K562 (cell line): ENCODE measurements at regions not wholly inside any gene's neighbourhood (a gene's known extent, or its start where the extent isn't known, plus 50 kb on each side); places are given as distances from the start of the nearest gene placed in this dataset.

Source experiments
- YY1 ChIP-seq, 3 experiments: IDR thresholded peaks; 2 replicates each; pipeline ENCODE4 v1.6.1; 2011; ENCODE audit warnings: low read length in 2 of 3, mild to moderate bottlenecking in 2 of 3, moderate library complexity in 2 of 3, borderline replicate concordance in 1 of 3, control low read depth in 1 of 3, low read depth in 1 of 3; ENCODE audit not compliant: insufficient read depth in 3 of 3, insufficient replicate concordance in 2 of 3, control insufficient read depth in 1 of 3, insufficient read length in 1 of 3; ENCODE audit errors: extremely low read depth in 1 of 3
- TF ChIP-seq, protein P1 (sequence below), 2 experiments: fragments of 450-650 bp in 1 of 2; IDR thresholded peaks; 2 replicates each; pipeline ENCODE4 v1.6.1; 2011 to 2017; ENCODE audit warnings: low read depth in 2 of 2, antibody characterized with exemption in 1 of 2, borderline replicate concordance in 1 of 2, low read length in 1 of 2, mild to moderate bottlenecking in 1 of 2, mixed read lengths in 1 of 2; ENCODE audit not compliant: control insufficient read depth in 1 of 2
- TF ChIP-seq, protein P2 (sequence below), 3 experiments: IDR thresholded peaks in 2 of 3; conservative IDR thresholded peaks in 1 of 3; 2 replicates each; pipeline ENCODE4 v1.5.1; 2011 to 2012; ENCODE audit warnings: low read length in 3 of 3, mild to moderate bottlenecking in 3 of 3, control low read depth in 2 of 3, improper control_type of control experiment in 1 of 3, inconsistent platforms in 1 of 3, low read depth in 1 of 3, mixed read lengths in 1 of 3, moderate library complexity in 1 of 3; ENCODE audit not compliant: insufficient read depth in 2 of 3
- TF ChIP-seq, protein P3 (sequence below): sonication (generic); formaldehyde crosslinking; IDR thresholded peaks from 2 replicates; pipeline ENCODE4 v1.8.1; 2023; ENCODE audit warnings: mild to moderate bottlenecking, missing genetic modification reagents
- TF ChIP-seq, protein P4 (sequence below): sonication (generic); formaldehyde crosslinking; IDR thresholded peaks from 2 replicates; pipeline ENCODE4 v1.9.0; 2022; ENCODE audit warnings: mild to moderate bottlenecking, missing genetic modification reagents
- TF ChIP-seq, protein P5 (sequence below): fragments of 250-450 bp; sonication (Bioruptor Pico); IDR thresholded peaks from 2 replicates; pipeline ENCODE4 v1.4.0; 2020; ENCODE audit warnings: mild to moderate bottlenecking, moderate library complexity

DNA sequence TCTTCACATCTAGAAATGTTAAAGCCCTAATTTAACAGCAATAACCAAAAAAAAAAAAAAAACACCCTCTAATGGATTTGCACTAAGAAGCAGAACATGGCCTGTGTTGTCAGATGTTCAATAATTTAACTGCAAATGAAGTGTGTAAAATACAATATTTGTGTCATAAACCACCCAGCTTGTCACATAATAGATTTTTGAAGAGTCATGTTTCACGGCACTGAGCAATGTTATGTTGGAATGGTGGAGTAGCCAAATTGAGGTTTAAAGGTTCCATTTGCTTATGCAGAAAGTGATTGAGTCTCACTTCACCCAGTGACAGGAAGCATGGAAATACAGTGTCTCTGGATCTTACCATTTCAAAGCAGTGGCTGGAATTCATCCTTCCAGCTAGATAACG lies 173.2 kb upstream of the XYLT1 start:
- TF ChIP-seq YY1 (IDR thresholded peaks at IDR 0.05; ENCODE audit: borderline replicate concordance in 1 of 3, control insufficient read depth in 1 of 3, extremely low read depth in 1 of 3, insufficient read depth in 3 of 3, insufficient read length in 1 of 3, insufficient replicate concordance in 2 of 3, low read depth in 1 of 3, low read length in 2 of 3) = no peak
- TF ChIP-seq, protein P1, sequence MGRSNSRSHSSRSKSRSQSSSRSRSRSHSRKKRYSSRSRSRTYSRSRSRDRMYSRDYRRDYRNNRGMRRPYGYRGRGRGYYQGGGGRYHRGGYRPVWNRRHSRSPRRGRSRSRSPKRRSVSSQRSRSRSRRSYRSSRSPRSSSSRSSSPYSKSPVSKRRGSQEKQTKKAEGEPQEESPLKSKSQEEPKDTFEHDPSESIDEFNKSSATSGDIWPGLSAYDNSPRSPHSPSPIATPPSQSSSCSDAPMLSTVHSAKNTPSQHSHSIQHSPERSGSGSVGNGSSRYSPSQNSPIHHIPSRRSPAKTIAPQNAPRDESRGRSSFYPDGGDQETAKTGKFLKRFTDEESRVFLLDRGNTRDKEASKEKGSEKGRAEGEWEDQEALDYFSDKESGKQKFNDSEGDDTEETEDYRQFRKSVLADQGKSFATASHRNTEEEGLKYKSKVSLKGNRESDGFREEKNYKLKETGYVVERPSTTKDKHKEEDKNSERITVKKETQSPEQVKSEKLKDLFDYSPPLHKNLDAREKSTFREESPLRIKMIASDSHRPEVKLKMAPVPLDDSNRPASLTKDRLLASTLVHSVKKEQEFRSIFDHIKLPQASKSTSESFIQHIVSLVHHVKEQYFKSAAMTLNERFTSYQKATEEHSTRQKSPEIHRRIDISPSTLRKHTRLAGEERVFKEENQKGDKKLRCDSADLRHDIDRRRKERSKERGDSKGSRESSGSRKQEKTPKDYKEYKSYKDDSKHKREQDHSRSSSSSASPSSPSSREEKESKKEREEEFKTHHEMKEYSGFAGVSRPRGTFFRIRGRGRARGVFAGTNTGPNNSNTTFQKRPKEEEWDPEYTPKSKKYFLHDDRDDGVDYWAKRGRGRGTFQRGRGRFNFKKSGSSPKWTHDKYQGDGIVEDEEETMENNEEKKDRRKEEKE (IDR thresholded peaks at IDR 0.05; ENCODE audit: borderline replicate concordance in 1 of 2, control insufficient read depth in 1 of 2, low read depth in 2 of 2, low read length in 1 of 2) = no peak
- TF ChIP-seq, protein P2, sequence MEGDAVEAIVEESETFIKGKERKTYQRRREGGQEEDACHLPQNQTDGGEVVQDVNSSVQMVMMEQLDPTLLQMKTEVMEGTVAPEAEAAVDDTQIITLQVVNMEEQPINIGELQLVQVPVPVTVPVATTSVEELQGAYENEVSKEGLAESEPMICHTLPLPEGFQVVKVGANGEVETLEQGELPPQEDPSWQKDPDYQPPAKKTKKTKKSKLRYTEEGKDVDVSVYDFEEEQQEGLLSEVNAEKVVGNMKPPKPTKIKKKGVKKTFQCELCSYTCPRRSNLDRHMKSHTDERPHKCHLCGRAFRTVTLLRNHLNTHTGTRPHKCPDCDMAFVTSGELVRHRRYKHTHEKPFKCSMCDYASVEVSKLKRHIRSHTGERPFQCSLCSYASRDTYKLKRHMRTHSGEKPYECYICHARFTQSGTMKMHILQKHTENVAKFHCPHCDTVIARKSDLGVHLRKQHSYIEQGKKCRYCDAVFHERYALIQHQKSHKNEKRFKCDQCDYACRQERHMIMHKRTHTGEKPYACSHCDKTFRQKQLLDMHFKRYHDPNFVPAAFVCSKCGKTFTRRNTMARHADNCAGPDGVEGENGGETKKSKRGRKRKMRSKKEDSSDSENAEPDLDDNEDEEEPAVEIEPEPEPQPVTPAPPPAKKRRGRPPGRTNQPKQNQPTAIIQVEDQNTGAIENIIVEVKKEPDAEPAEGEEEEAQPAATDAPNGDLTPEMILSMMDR (IDR thresholded peaks at IDR 0.05 in 2 of 3, conservative IDR thresholded peaks at IDR 0.05 in 1 of 3; ENCODE audit: insufficient read depth in 2 of 3, low read depth in 1 of 3, low read length in 3 of 3) = no peak
- TF ChIP-seq, protein P3, sequence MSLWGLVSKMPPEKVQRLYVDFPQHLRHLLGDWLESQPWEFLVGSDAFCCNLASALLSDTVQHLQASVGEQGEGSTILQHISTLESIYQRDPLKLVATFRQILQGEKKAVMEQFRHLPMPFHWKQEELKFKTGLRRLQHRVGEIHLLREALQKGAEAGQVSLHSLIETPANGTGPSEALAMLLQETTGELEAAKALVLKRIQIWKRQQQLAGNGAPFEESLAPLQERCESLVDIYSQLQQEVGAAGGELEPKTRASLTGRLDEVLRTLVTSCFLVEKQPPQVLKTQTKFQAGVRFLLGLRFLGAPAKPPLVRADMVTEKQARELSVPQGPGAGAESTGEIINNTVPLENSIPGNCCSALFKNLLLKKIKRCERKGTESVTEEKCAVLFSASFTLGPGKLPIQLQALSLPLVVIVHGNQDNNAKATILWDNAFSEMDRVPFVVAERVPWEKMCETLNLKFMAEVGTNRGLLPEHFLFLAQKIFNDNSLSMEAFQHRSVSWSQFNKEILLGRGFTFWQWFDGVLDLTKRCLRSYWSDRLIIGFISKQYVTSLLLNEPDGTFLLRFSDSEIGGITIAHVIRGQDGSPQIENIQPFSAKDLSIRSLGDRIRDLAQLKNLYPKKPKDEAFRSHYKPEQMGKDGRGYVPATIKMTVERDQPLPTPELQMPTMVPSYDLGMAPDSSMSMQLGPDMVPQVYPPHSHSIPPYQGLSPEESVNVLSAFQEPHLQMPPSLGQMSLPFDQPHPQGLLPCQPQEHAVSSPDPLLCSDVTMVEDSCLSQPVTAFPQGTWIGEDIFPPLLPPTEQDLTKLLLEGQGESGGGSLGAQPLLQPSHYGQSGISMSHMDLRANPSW (CRISPR knock-in tag) = no peak
- TF ChIP-seq, protein P4, sequence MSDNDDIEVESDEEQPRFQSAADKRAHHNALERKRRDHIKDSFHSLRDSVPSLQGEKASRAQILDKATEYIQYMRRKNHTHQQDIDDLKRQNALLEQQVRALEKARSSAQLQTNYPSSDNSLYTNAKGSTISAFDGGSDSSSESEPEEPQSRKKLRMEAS (CRISPR knock-in tag) = no peak
- TF ChIP-seq, protein P5, sequence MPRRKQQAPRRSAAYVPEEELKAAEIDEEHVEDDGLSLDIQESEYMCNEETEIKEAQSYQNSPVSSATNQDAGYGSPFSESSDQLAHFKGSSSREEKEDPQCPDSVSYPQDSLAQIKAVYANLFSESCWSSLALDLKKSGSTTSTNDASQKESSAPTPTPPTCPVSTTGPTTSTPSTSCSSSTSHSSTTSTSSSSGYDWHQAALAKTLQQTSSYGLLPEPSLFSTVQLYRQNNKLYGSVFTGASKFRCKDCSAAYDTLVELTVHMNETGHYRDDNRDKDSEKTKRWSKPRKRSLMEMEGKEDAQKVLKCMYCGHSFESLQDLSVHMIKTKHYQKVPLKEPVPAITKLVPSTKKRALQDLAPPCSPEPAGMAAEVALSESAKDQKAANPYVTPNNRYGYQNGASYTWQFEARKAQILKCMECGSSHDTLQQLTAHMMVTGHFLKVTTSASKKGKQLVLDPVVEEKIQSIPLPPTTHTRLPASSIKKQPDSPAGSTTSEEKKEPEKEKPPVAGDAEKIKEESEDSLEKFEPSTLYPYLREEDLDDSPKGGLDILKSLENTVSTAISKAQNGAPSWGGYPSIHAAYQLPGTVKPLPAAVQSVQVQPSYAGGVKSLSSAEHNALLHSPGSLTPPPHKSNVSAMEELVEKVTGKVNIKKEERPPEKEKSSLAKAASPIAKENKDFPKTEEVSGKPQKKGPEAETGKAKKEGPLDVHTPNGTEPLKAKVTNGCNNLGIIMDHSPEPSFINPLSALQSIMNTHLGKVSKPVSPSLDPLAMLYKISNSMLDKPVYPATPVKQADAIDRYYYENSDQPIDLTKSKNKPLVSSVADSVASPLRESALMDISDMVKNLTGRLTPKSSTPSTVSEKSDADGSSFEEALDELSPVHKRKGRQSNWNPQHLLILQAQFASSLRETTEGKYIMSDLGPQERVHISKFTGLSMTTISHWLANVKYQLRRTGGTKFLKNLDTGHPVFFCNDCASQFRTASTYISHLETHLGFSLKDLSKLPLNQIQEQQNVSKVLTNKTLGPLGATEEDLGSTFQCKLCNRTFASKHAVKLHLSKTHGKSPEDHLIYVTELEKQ (CRISPR knock-in tag) = no peak
